GM23338 (cell line): ENCODE measurements at regions not wholly inside any gene's neighbourhood (a gene's known extent, or its start where the extent isn't known, plus 50 kb on each side); places are given as distances from the start of the nearest gene placed in this dataset.
A peak's percentile ranks its signal among the peaks of the same experiment; 100 is the strongest.

Source experiments
- ATAC-seq: fragments of 200-7000 bp; cut with Tn5 transposase; 3 replicates; pipeline ENCODE4 v1.9.1; 2020
- DNase-seq: peaks from one replicate; pipeline ENCODE4 v3.0.0-alpha.2; 2015; ENCODE audit warnings: low spot score
- H2AFZ ChIP-seq: fragments of 200-600 bp; sonication (generic); 2 replicates; pipeline ENCODE4 v1.8.0; 2016; ENCODE audit warnings: antibody characterized with exemption, mild to moderate bottlenecking, moderate library complexity
- H3F3A ChIP-seq: fragments of 200-600 bp; sonication (generic); replicated peaks from 2 replicates; pipeline ENCODE4 v1.8.0; 2017; ENCODE audit warnings: antibody characterized with exemption, mixed run types, low read depth
- H3K27ac ChIP-seq: fragments of 200-600 bp; sonication (generic); 2 replicates; pipeline ENCODE4 v1.6.1; 2016; ENCODE audit warnings: low read depth
- H3K27me3 ChIP-seq: fragments of 200-600 bp; sonication (generic); 2 replicates; pipeline ENCODE4 v1.8.0; 2016; ENCODE audit warnings: mild to moderate bottlenecking, mixed run types, moderate library complexity; ENCODE audit not compliant: insufficient read depth
- H3K36me3 ChIP-seq: fragments of 200-600 bp; sonication (generic); 2 replicates; pipeline ENCODE4 v1.8.0; 2016; ENCODE audit warnings: mild to moderate bottlenecking; ENCODE audit not compliant: insufficient read depth
- H3K4me1 ChIP-seq: fragments of 200-600 bp; sonication (generic); 2 replicates; pipeline ENCODE4 v1.8.0; 2016; ENCODE audit warnings: mild to moderate bottlenecking, moderate library complexity; ENCODE audit not compliant: insufficient read depth
- H3K4me2 ChIP-seq: fragments of 200-600 bp; sonication (generic); 2 replicates; pipeline ENCODE4 v1.7.1; 2017; ENCODE audit warnings: mixed run types
- H3K4me3 ChIP-seq: fragments of 200-600 bp; sonication (generic); 2 replicates; pipeline ENCODE4 v1.6.1; 2016; ENCODE audit warnings: mixed run types
- H3K79me2 ChIP-seq: fragments of 200-600 bp; sonication (generic); replicated peaks from 2 replicates; pipeline ENCODE4 v1.8.0; 2017; ENCODE audit warnings: mild to moderate bottlenecking; ENCODE audit not compliant: insufficient read depth
- H3K9me2 ChIP-seq: fragments of 200-600 bp; sonication (generic); 2 replicates; pipeline ENCODE4 v1.8.0; 2017; ENCODE audit not compliant: insufficient read depth
- H4K20me1 ChIP-seq: fragments of 200-600 bp; sonication (generic); replicated peaks from 2 replicates; pipeline ENCODE4 v1.8.0; 2017; ENCODE audit warnings: mild to moderate bottlenecking; ENCODE audit not compliant: insufficient read depth
- H3K27ac Mint-ChIP-seq: 2 replicates; pipeline ENCODE4 v1.8.0; 2020; ENCODE audit warnings: inconsistent platforms, mild to moderate bottlenecking, moderate library complexity, mixed read lengths
- H3K27me3 Mint-ChIP-seq: 3 replicates; pipeline ENCODE4 v1.8.0; 2022; ENCODE audit warnings: low read depth, mild to moderate bottlenecking, moderate library complexity, mixed read lengths, inconsistent platforms; ENCODE audit not compliant: insufficient read depth, poor library complexity
- H3K36me3 Mint-ChIP-seq: 3 replicates; pipeline ENCODE4 v1.8.0; 2021; ENCODE audit warnings: low read depth, mild to moderate bottlenecking, inconsistent platforms, moderate library complexity, mixed read lengths
- H3K4me1 Mint-ChIP-seq: 3 replicates; pipeline ENCODE4 v1.8.0; 2020; ENCODE audit warnings: mild to moderate bottlenecking, inconsistent platforms, mixed read lengths
- H3K4me3 Mint-ChIP-seq: 3 replicates; pipeline ENCODE4 v1.8.0; 2021; ENCODE audit warnings: moderate library complexity, mild to moderate bottlenecking, inconsistent platforms, mixed read lengths
- H3K9me3 Mint-ChIP-seq: 3 replicates; pipeline ENCODE4 v1.8.0; 2020; ENCODE audit warnings: moderate library complexity, mild to moderate bottlenecking, inconsistent platforms, mixed read lengths
- CREB1 ChIP-seq: fragments of 250-450 bp; sonication (Bioruptor Pico); IDR thresholded peaks from 2 replicates; pipeline ENCODE4 v1.5.0; 2020; ENCODE audit warnings: low read depth, mild to moderate bottlenecking, moderate library complexity
- EZH2 ChIP-seq: fragments of 200-600 bp; sonication (generic); IDR thresholded peaks from one replicate; pipeline ENCODE4 v1.8.0; 2017; ENCODE audit warnings: antibody characterized with exemption, mild to moderate bottlenecking, low read depth; ENCODE audit not compliant: unreplicated experiment
- EZH2phosphoT487 ChIP-seq: fragments of 200-600 bp; sonication (generic); IDR thresholded peaks from one replicate; pipeline ENCODE4 v1.8.1; 2018; ENCODE audit warnings: antibody characterized with exemption; ENCODE audit not compliant: unreplicated experiment
- JUNB ChIP-seq: IDR thresholded peaks from one replicate; pipeline ENCODE4 v1.6.1; 2016; ENCODE audit warnings: antibody characterized with exemption; ENCODE audit not compliant: unreplicated experiment
- NANOG ChIP-seq: IDR thresholded peaks from 2 replicates; pipeline ENCODE4 v1.6.1; 2016; ENCODE audit warnings: antibody characterized with exemption, borderline replicate concordance
- POLR2AphosphoS5 ChIP-seq: IDR thresholded peaks from 2 replicates; pipeline ENCODE4 v1.6.1; 2016; ENCODE audit warnings: antibody characterized with exemption, low read depth
- STAT1 ChIP-seq: IDR thresholded peaks from one replicate; pipeline ENCODE4 v1.6.1; 2016; ENCODE audit warnings: antibody characterized with exemption; ENCODE audit not compliant: unreplicated experiment
- ZNF114 ChIP-seq: fragments of 250-450 bp; sonication (Bioruptor Pico); IDR thresholded peaks from 2 replicates; pipeline ENCODE4 v1.5.0; 2020; ENCODE audit warnings: mild to moderate bottlenecking, moderate library complexity
- ZNF331 ChIP-seq: fragments of 250-450 bp; sonication (Bioruptor Pico); IDR thresholded peaks from 2 replicates; pipeline ENCODE4 v1.5.0; 2020; ENCODE audit warnings: low read depth, mild to moderate bottlenecking, moderate library complexity
- TF ChIP-seq, protein P1 (sequence below): IDR thresholded peaks from one replicate; pipeline ENCODE4 v1.6.1; 2018; ENCODE audit warnings: antibody characterized with exemption; ENCODE audit not compliant: unreplicated experiment
- TF ChIP-seq, protein P2 (sequence below), 2 experiments: fragments of 200-600 bp in 1 of 2; sonication (generic) in 1 of 2; conservative IDR thresholded peaks; 2 replicates each; pipeline versions ENCODE4 v1.5.1 to v1.6.1; 2016 to 2017; ENCODE audit warnings: antibody characterized with exemption in 2 of 2, low read depth in 2 of 2, mild to moderate bottlenecking in 2 of 2, moderate library complexity in 1 of 2
- TF ChIP-seq, protein P3 (sequence below): fragments of 250-450 bp; sonication (Bioruptor Pico); IDR thresholded peaks from 2 replicates; pipeline ENCODE4 v1.5.0; 2020; ENCODE audit warnings: mild to moderate bottlenecking, moderate library complexity
- TF ChIP-seq, protein P4 (sequence below): IDR thresholded peaks from 2 replicates; pipeline ENCODE4 v1.6.1; 2016; ENCODE audit warnings: antibody characterized with exemption

DNA sequence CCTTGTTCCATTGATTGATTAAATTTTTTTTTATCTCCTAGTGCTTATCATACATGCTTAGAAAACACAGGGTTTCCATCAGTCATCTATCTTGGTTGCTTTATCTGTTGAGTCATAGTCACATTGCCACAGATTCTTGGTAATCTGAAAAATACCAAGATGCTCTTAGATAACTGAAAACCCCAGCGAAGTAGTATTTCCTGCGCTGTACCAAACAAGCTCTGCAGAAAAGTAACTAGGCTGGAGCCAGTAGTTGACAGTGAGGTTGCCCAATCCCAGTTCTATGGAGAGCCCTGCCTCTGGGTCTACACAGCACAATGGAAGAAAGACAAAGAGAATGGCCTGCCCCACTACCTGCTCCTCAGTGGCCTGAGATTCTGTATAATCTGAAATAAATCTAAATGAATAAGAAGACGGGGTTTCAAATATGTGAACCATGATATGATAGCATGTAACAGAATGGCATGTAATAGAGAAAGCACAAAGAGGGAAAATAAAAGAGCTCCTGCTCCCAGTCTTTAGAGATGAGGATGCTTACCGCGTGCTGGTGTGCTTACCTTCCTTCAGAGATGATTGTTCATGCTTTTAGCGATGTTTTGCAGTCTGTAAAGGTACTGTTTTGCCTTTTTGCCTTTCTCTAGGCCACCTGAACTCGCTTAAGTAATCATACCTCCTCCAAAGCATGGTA, 55.3 kb upstream of the RAPGEF2 start:
- H3K27ac ChIP-seq = 0 out of 2 replicates have a peak overlapping the region, but pooled peaks have one; percentile 13
- no peak for DNase-seq
- TF ChIP-seq, protein P1, sequence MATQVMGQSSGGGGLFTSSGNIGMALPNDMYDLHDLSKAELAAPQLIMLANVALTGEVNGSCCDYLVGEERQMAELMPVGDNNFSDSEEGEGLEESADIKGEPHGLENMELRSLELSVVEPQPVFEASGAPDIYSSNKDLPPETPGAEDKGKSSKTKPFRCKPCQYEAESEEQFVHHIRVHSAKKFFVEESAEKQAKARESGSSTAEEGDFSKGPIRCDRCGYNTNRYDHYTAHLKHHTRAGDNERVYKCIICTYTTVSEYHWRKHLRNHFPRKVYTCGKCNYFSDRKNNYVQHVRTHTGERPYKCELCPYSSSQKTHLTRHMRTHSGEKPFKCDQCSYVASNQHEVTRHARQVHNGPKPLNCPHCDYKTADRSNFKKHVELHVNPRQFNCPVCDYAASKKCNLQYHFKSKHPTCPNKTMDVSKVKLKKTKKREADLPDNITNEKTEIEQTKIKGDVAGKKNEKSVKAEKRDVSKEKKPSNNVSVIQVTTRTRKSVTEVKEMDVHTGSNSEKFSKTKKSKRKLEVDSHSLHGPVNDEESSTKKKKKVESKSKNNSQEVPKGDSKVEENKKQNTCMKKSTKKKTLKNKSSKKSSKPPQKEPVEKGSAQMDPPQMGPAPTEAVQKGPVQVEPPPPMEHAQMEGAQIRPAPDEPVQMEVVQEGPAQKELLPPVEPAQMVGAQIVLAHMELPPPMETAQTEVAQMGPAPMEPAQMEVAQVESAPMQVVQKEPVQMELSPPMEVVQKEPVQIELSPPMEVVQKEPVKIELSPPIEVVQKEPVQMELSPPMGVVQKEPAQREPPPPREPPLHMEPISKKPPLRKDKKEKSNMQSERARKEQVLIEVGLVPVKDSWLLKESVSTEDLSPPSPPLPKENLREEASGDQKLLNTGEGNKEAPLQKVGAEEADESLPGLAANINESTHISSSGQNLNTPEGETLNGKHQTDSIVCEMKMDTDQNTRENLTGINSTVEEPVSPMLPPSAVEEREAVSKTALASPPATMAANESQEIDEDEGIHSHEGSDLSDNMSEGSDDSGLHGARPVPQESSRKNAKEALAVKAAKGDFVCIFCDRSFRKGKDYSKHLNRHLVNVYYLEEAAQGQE = no peak
- TF ChIP-seq, protein P2, sequence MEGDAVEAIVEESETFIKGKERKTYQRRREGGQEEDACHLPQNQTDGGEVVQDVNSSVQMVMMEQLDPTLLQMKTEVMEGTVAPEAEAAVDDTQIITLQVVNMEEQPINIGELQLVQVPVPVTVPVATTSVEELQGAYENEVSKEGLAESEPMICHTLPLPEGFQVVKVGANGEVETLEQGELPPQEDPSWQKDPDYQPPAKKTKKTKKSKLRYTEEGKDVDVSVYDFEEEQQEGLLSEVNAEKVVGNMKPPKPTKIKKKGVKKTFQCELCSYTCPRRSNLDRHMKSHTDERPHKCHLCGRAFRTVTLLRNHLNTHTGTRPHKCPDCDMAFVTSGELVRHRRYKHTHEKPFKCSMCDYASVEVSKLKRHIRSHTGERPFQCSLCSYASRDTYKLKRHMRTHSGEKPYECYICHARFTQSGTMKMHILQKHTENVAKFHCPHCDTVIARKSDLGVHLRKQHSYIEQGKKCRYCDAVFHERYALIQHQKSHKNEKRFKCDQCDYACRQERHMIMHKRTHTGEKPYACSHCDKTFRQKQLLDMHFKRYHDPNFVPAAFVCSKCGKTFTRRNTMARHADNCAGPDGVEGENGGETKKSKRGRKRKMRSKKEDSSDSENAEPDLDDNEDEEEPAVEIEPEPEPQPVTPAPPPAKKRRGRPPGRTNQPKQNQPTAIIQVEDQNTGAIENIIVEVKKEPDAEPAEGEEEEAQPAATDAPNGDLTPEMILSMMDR (conservative IDR thresholded peaks at IDR 0.05; ENCODE audit: low read depth in 2 of 2) = no peak
- no peak for TF ChIP-seq STAT1
- TF ChIP-seq CREB1 (CRISPR knock-in tag) = no peak
- TF ChIP-seq JUNB = no peak
- TF ChIP-seq, protein P3, sequence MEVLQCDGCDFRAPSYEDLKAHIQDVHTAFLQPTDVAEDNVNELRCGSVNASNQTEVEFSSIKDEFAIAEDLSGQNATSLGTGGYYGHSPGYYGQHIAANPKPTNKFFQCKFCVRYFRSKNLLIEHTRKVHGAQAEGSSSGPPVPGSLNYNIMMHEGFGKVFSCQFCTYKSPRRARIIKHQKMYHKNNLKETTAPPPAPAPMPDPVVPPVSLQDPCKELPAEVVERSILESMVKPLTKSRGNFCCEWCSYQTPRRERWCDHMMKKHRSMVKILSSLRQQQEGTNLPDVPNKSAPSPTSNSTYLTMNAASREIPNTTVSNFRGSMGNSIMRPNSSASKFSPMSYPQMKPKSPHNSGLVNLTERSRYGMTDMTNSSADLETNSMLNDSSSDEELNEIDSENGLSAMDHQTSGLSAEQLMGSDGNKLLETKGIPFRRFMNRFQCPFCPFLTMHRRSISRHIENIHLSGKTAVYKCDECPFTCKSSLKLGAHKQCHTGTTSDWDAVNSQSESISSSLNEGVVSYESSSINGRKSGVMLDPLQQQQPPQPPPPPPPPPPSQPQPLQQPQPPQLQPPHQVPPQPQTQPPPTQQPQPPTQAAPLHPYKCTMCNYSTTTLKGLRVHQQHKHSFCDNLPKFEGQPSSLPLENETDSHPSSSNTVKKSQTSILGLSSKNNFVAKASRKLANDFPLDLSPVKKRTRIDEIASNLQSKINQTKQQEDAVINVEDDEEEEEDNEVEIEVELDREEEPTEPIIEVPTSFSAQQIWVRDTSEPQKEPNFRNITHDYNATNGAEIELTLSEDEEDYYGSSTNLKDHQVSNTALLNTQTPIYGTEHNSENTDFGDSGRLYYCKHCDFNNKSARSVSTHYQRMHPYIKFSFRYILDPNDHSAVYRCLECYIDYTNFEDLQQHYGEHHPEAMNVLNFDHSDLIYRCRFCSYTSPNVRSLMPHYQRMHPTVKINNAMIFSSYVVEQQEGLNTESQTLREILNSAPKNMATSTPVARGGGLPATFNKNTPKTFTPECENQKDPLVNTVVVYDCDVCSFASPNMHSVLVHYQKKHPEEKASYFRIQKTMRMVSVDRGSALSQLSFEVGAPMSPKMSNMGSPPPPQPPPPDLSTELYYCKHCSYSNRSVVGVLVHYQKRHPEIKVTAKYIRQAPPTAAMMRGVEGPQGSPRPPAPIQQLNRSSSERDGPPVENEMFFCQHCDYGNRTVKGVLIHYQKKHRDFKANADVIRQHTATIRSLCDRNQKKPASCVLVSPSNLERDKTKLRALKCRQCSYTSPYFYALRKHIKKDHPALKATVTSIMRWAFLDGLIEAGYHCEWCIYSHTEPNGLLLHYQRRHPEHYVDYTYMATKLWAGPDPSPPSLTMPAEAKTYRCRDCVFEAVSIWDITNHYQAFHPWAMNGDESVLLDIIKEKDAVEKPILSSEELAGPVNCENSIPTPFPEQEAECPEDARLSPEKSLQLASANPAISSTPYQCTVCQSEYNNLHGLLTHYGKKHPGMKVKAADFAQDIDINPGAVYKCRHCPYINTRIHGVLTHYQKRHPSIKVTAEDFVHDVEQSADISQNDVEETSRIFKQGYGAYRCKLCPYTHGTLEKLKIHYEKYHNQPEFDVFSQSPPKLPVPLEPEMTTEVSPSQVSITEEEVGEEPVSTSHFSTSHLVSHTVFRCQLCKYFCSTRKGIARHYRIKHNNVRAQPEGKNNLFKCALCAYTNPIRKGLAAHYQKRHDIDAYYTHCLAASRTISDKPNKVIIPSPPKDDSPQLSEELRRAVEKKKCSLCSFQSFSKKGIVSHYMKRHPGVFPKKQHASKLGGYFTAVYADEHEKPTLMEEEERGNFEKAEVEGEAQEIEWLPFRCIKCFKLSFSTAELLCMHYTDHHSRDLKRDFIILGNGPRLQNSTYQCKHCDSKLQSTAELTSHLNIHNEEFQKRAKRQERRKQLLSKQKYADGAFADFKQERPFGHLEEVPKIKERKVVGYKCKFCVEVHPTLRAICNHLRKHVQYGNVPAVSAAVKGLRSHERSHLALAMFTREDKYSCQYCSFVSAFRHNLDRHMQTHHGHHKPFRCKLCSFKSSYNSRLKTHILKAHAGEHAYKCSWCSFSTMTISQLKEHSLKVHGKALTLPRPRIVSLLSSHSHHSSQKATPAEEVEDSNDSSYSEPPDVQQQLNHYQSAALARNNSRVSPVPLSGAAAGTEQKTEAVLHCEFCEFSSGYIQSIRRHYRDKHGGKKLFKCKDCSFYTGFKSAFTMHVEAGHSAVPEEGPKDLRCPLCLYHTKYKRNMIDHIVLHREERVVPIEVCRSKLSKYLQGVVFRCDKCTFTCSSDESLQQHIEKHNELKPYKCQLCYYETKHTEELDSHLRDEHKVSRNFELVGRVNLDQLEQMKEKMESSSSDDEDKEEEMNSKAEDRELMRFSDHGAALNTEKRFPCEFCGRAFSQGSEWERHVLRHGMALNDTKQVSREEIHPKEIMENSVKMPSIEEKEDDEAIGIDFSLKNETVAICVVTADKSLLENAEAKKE = no peak
- TF ChIP-seq EZH2phosphoT487 = no peak
- no peak for TF ChIP-seq EZH2
- no peak for TF ChIP-seq ZNF331
- no peak for TF ChIP-seq NANOG
- no peak for TF ChIP-seq ZNF114
- TF ChIP-seq, protein P4, sequence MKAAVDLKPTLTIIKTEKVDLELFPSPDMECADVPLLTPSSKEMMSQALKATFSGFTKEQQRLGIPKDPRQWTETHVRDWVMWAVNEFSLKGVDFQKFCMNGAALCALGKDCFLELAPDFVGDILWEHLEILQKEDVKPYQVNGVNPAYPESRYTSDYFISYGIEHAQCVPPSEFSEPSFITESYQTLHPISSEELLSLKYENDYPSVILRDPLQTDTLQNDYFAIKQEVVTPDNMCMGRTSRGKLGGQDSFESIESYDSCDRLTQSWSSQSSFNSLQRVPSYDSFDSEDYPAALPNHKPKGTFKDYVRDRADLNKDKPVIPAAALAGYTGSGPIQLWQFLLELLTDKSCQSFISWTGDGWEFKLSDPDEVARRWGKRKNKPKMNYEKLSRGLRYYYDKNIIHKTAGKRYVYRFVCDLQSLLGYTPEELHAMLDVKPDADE = no peak
- no peak for TF ChIP-seq POLR2AphosphoS5
- no peaks in the 10 kb centered on the region for H3K36me3 ChIP-seq
- H2AFZ ChIP-seq = peak overlapping the region; percentile 92
- Mint-ChIP-seq H3K4me1 (peaks cover 41% of the 10 kb centered on the region), H3K4me3 (no peak overlapping the region), H3K9me3 (no peaks in the 10 kb centered on the region), H3K27ac (no peak overlapping the region), H3K27me3 (no peaks in the 10 kb centered on the region), H3K36me3 (no peaks in the 10 kb centered on the region)
- no peaks in the 10 kb centered on the region for H3K27me3 ChIP-seq
- H3F3A ChIP-seq = no peaks in the 10 kb centered on the region; the same call in 1 of the 2 replicates
- H3K4me2 ChIP-seq = peak overlapping the region; percentile 0; the same call in 1 of the 2 replicates
- no peaks in the 10 kb centered on the region for H3K9me2 ChIP-seq
- peaks cover 37% of the 10 kb centered on the region for H3K4me1 ChIP-seq
- no peak overlapping the region for H3K4me3 ChIP-seq
- peak; percentile 68 for ATAC-seq
- no peaks in the 10 kb centered on the region for H3K79me2 ChIP-seq
- no peaks in the 10 kb centered on the region for H4K20me1 ChIP-seq
